SKM-1 treated with dmso at 0.1 percent for 144 hours (cell line): ENCODE measurements at regions not wholly inside any gene's neighbourhood (a gene's known extent, or its start where the extent isn't known, plus 50 kb on each side); places are given as distances from the start of the nearest gene placed in this dataset.
"Not testable (repeated sequence)": the region's sequence is repeated elsewhere in the genome, so short reads cannot be mapped to it uniquely, and the experiment has no call there.

Experiments
- DNase-seq: peaks from one replicate; lab custom pipeline; 2025; ENCODE audit not compliant: unreplicated experiment; lab: John Stamatoyannopoulos, UW

- no peak for DNase-seq
Observed at GRCh38 chr10:61018146-61018545, 74.2 kb upstream of the RHOBTB1 start.

- no peak for DNase-seq
Observed at GRCh38 chr10:61016630-61017029, 72.6 kb upstream of the RHOBTB1 start.

- DNase-seq, result no peak
Observed at GRCh38 chr10:61016007-61016406, 72.0 kb upstream of the RHOBTB1 start.

GRCh38 chr10:61010863-61011262, 66.9 kb upstream of the RHOBTB1 start:
- DNase-seq, result no peak

- not testable (repeated sequence) for DNase-seq
Observed at GRCh38 chr10:61003069-61003468, 59.1 kb upstream of the RHOBTB1 start.

- DNase-seq, result no peak
Observed at GRCh38 chr10:61001731-61002122, 57.7 kb upstream of the RHOBTB1 start.

GRCh38 chr10:61000769-61001730, 57.1 kb upstream of the RHOBTB1 start:
- no peak for DNase-seq

- no peak for DNase-seq
Observed at GRCh38 chr10:60998932-60999331, 54.9 kb upstream of the RHOBTB1 start.

GRCh38 chr10:60994128-60994527, 50.1 kb upstream of the RHOBTB1 start:
- no peak for DNase-seq
